HG02642 (cell line): ENCODE measurements at regions not wholly inside any gene's neighbourhood (a gene's known extent, or its start where the extent isn't known, plus 50 kb on each side); places are given as distances from the start of the nearest gene placed in this dataset.
"Not testable (repeated sequence)": the region's sequence is repeated elsewhere in the genome, so short reads cannot be mapped to it uniquely, and the experiment has no call there.

ENCODE experiments used
- ATAC-seq: cut with Tn5 transposase; IDR thresholded peaks from one replicate; pipeline ENCODE4 v1.9.1; 2021; ENCODE audit warnings: mild to moderate bottlenecking; ENCODE audit not compliant: unreplicated experiment, poor library complexity

DNA sequence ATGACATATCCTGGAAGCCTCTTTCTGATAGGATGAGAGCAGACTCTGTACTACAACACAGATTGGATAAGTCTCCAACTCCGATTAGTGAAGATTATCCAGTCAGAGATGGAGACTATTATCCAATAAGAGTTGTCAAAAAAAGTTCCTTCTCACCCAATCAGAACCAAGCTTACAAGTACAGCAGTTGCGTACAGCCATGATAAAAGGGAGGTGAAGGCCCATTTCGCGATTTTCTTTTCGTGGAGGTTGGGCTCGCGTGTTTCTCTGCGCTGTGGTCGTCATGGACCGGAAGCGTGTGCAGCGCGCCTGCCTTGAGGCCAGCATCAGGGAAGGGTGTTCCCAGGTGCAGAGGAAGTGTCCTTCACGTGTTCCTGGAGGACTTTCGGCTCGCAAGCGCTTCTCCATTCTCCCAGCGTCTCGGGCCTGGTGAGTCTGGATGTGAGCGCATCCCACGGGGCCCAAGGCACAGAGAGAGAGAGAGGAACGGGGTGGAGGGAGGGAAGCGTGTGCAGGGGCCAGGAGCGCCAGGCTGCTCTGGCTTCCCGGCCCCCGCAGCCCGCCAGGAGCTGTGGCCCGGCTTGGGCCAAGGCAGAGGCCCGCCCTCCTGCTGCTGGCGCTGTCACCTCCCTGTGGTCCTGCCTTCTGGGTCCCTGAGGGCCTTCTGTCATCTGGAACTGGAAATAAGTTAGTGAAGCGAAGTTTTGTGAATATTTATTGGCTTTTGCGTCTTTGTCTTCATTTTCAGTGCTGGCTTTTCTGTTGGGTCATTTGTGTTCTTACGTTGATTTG lies 53.9 kb downstream of the CDRT15L2 start:
- ATAC-seq: not testable (repeated sequence)

DNA sequence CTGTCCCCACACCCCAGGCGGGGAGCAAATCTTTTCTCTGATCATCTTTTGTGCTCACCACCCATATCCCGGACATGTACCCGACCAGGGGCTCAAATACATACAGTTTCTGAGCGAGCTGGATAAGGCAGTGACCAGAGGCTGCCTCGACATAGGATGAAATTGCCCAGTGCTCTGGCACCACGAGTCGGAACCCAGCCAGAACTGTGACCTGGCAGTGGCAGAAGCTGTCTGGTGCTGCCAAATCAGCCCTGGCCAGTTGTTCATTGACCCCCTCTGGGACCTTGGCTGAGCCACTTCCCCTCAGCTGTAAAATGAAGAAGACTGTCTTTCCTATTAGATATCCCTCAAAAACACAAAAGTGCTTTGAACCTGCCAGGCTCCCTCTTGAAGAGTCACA lies 60.6 kb downstream of the CDRT15L2 start:
- ATAC-seq: not testable (repeated sequence)

GRCh38 chr17:20646661-20647272 lies 67.2 kb downstream of the CDRT15L2 start:
- not testable (repeated sequence) for ATAC-seq

GRCh38 chr17:20649097-20649767 lies 69.7 kb downstream of the CDRT15L2 start:
- peak; percentile 83 for ATAC-seq

GRCh38 chr17:20651022-20651421 lies 71.5 kb downstream of the CDRT15L2 start:
- not testable (repeated sequence) for ATAC-seq

DNA sequence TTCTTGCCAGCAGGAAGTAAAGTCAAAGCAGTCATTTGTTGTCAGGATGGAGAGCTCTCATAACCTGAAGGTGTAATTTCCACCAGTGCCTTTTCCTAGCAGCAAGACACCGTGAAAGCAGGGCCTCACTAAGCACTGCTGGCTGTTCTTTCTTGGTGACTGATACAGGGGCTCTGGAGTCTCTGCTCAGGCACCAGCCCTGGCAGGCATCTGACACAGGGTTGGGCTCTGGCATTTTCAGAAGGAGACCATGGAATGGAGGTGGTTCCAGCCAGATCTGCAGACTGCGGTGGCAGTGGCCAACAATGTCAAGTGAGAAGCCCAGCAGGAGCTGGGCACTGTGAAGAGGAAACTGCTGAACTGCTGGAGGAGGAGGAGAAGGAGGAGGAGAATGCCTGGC lies 72.2 kb downstream of the CDRT15L2 start:
- not testable (repeated sequence) for ATAC-seq

GRCh38 chr17:20653391-20653790 lies 73.9 kb downstream of the CDRT15L2 start:
- ATAC-seq: not testable (repeated sequence)

- not testable (repeated sequence) for ATAC-seq
These were observed 74.6 kb downstream of the CDRT15L2 start for GRCh38 chr17:20654114-20654513.

DNA sequence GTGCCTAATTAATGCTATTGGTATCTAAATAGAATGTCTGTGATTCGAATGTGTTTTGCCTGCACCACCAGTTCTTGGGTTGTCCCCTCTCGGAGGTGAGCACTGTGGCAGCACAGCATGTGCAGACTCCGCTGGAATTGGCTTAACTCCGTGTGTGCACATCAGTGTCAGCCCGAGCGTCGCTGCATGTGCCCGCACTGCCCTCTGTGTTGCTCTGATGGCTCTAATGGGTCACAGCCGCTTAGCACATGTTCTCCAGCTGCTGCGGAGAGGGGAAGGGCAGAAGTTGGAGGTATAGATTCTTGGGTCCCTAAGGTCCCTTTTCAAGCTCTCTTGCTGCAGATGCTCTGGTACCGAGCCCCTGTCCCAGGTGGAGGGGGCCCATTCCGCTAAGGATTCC lies 75.1 kb downstream of the CDRT15L2 start:
- ATAC-seq: not testable (repeated sequence)

- ATAC-seq: not testable (repeated sequence)
These were observed 85.8 kb downstream of the CDRT15L2 start for GRCh38 chr17:20665103-20665955.

GRCh38 chr17:20666689-20667088 lies 87.2 kb downstream of the CDRT15L2 start:
- ATAC-seq: not testable (repeated sequence)

DNA sequence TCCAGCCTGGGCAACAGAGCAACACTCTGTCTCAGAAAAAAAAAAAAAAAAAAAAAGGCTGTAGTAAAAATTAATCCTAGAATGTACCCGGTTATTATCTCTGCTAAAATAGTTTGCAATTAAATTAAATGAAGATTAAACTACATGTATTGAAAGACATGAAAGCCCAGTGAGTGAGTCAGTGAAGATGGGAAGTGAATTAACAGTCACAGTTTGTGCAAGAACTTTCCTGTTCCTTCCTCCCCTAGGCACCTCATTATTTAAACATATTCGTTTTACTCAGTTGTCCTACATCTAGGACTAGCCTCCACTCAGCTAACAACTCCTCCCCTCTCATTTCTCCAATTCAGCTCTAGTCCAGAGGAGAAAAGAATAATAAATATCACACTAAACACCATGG lies 88.2 kb downstream of the CDRT15L2 start:
- not testable (repeated sequence) for ATAC-seq

DNA sequence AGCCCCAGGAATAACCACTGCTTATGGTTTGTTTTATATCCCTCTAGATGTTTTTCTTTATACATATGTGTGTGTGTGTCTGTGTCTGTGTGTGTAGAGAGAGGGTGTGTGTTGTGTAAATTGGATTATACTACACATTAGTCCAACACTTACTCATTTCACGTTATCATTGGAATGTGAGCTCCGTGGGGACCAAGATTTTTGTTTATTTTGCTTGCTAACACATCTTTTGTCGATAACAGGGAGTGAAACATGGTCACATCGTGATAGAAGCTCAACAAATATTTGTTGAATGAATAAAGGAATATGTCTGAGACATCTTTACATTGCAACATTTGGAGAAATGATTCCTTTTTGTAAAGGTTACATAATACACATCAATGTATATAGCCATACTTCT lies 88.8 kb downstream of the CDRT15L2 start:
- not testable (repeated sequence) for ATAC-seq

DNA sequence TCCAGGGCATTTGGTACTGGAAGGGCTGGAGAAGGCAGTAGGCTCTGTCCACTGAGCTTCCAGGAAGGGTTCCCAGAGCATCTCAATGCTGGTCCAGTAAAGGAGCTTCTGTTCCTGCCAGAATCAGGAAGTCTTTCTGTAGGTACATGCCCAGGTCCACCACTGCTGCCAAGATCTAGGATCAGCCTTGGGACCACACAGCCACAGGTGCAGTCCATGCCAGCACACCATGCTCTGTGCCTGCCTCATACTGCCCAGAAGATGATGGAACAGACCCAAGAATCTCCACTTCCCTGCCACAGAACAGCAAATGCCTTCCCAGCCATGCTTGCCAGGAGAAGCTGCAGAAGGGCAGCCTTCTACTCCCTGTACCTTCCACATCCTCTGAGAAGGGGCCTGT lies 89.3 kb downstream of the CDRT15L2 start:
- ATAC-seq: not testable (repeated sequence)

DNA sequence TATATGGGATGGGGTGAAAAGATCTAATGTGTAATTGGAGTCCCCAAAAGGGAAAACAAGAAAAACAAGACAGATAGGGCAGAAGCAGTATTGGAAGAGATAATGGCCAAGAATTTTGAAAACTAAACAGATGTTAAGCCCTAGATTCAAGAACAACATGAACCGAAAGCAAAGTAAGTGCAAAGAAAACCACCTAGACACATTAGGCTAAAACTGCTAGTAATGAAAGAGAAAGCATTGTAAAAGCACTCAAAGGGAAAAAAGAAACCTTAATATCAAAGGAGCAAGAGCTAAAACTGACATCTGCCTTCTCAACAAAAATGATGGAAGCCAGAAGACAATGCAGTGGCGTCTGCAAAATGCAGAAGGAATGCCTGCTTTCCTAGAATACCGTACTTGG lies 91.0 kb downstream of the CDRT15L2 start:
- not testable (repeated sequence) for ATAC-seq

GRCh38 chr17:20674374-20674773 lies 94.8 kb downstream of the CDRT15L2 start:
- ATAC-seq: not testable (repeated sequence)

- not testable (repeated sequence) for ATAC-seq
These were observed 96.2 kb downstream of the CDRT15L2 start for GRCh38 chr17:20675707-20676106.

- ATAC-seq: not testable (repeated sequence)
These were observed 97.1 kb downstream of the CDRT15L2 start for GRCh38 chr17:20676656-20677055.

DNA sequence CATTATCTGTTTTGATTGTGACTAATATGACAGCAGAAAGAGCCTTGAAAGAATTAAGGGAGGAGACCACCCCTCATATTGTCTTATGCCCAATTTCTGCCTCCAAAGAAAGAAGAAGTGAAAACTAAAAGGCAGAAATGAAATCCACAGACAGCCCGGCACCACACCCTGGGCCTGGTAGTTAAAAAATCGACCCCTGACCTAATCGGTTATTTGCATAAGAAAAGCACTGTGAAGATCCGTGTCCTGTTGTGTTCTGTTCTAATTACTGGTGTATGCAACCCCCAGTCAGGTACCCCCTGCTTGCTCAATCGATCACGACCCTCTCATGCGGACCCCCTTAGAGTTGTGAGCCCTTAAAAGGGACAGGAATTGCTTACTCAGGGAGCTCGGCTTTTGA lies 97.9 kb downstream of the CDRT15L2 start:
- ATAC-seq: not testable (repeated sequence)

GRCh38 chr17:20678424-20678823 lies 98.9 kb downstream of the CDRT15L2 start:
- peak; percentile 46 for ATAC-seq
